B cell (primary cell): ENCODE measurements at regions not wholly inside any gene's neighbourhood (a gene's known extent, or its start where the extent isn't known, plus 50 kb on each side); places are given as distances from the start of the nearest gene placed in this dataset.

ENCODE experiments used
- ATAC-seq: fragments of 200-7000 bp; cut with Tn5 transposase; one replicate; pipeline ENCODE4 v1.10.0; 2021; ENCODE audit warnings: low read depth, mild to moderate bottlenecking, moderate number of reproducible peaks, moderate library complexity
- CTCF ChIA-PET: fragments of 350-600 bp; sonication (Branson Sonifier 250); formaldehyde crosslinking; loops from one replicate; lab custom pipeline; 2021; ENCODE audit warnings: antibody characterized with exemption, inconsistent platforms; lab: Charles Lee
- POLR2A ChIA-PET: fragments of 350-600 bp; sonication (Branson Sonifier 250); formaldehyde crosslinking; loops from one replicate; lab custom pipeline; 2021; ENCODE audit warnings: antibody characterized with exemption; lab: Charles Lee
- DNase-seq: peaks from one replicate; pipeline ENCODE4 v3.0.0; 2013
- H2AFZ ChIP-seq: 2 replicates; pipeline ENCODE4 v1.6.1; 2012; ENCODE audit warnings: mild to moderate bottlenecking, low read depth, low read length; ENCODE audit not compliant: insufficient read depth, poor library complexity, severe bottlenecking
- H3K27ac ChIP-seq, 2 donors: 1 replicate in 1 of 2; 2 replicates in 1 of 2; pipeline ENCODE4 v1.5.1; 2012 to 2013; ENCODE audit warnings: low read length in 2 of 2, mild to moderate bottlenecking in 2 of 2, moderate library complexity in 1 of 2
- H3K27me3 ChIP-seq, 4 experiments: fragments of 200-600 bp in 1 of 4; sonication (generic) in 1 of 4; replicated peaks in 1 of 4; 1 replicate in 2 of 4; 2 replicates in 2 of 4; pipeline versions ENCODE4 v1.6.1 to v1.7.0; 2013 to 2016; ENCODE audit warnings: low read length in 3 of 4, mild to moderate bottlenecking in 2 of 4, mixed read lengths in 1 of 4, moderate library complexity in 1 of 4; ENCODE audit not compliant: insufficient read depth in 4 of 4, control insufficient read depth in 3 of 4; ENCODE audit errors: control extremely low read depth in 1 of 4
- H3K36me3 ChIP-seq, 2 experiments: replicated peaks in 1 of 2; 1 replicate in 1 of 2; 2 replicates in 1 of 2; pipeline versions ENCODE4 v1.6.1 to v1.7.1; 2013; ENCODE audit warnings: low read length in 1 of 2; ENCODE audit not compliant: insufficient read depth in 2 of 2, control insufficient read depth in 1 of 2; ENCODE audit errors: control extremely low read depth in 1 of 2, extremely low read depth in 1 of 2
- H3K4me1 ChIP-seq, 2 donors: fragments of 200-600 bp in 1 of 2; sonication (generic) in 1 of 2; 1 replicate in 1 of 2; 2 replicates in 1 of 2; pipeline versions ENCODE4 v1.5.1 to v1.6.1; 2013 to 2017; ENCODE audit warnings: low read length in 2 of 2; ENCODE audit not compliant: control insufficient read depth in 2 of 2, insufficient read depth in 2 of 2
- H3K4me2 ChIP-seq: replicated peaks from 2 replicates; pipeline ENCODE3; 2012; ENCODE audit warnings: mild to moderate bottlenecking, low read depth, low read length; ENCODE audit not compliant: poor library complexity, severe bottlenecking
- H3K4me3 ChIP-seq, 5 experiments: fragments of 200-600 bp in 1 of 5; sonication (generic) in 1 of 5; 1 replicate in 3 of 5; 2 replicates in 2 of 5; pipeline versions ENCODE4 v1.5.1 to v1.7.0; 2011 to 2016; ENCODE audit warnings: low read length in 4 of 5, mild to moderate bottlenecking in 4 of 5, low read depth in 2 of 5, control low read depth in 1 of 5, moderate library complexity in 1 of 5; ENCODE audit not compliant: insufficient read depth in 1 of 5; ENCODE audit errors: control extremely low read depth in 1 of 5, extremely low read depth in 1 of 5
- H3K79me2 ChIP-seq: fragments of 200-600 bp; sonication (generic); one replicate; pipeline ENCODE4 v1.6.0; 2016; ENCODE audit warnings: low read length; ENCODE audit not compliant: control insufficient read depth, insufficient read depth
- H3K9ac ChIP-seq: fragments of 200-600 bp; sonication (generic); 2 replicates; pipeline ENCODE4 v1.6.1; 2017; ENCODE audit warnings: mild to moderate bottlenecking, low read length, moderate library complexity
- H3K9me3 ChIP-seq, 3 donors: one replicate each; pipeline versions ENCODE4 v1.6.1 to v1.7.1; 2013; ENCODE audit warnings: low read length in 2 of 3; ENCODE audit not compliant: control insufficient read depth in 2 of 3, insufficient read depth in 1 of 3; ENCODE audit errors: control extremely low read depth in 1 of 3
- H4K20me1 ChIP-seq: 2 replicates; pipeline ENCODE4 v1.6.0; 2012; ENCODE audit warnings: mild to moderate bottlenecking, low read length; ENCODE audit not compliant: insufficient read depth, control insufficient read depth, poor library complexity, severe bottlenecking
- H3K27ac Mint-ChIP-seq: one replicate; pipeline ENCODE4 v1.8.0; 2021; ENCODE audit warnings: mixed read lengths
- H3K27me3 Mint-ChIP-seq: one replicate; pipeline ENCODE4 v1.8.0; 2021; ENCODE audit warnings: mixed read lengths
- H3K4me1 Mint-ChIP-seq: one replicate; pipeline ENCODE4 v1.8.0; 2021; ENCODE audit warnings: mixed read lengths
- H3K4me3 Mint-ChIP-seq: one replicate; pipeline ENCODE4 v1.8.0; 2021; ENCODE audit warnings: mixed read lengths
- H3K9me3 Mint-ChIP-seq: one replicate; pipeline ENCODE4 v1.8.0; 2022; ENCODE audit warnings: mixed read lengths; ENCODE audit not compliant: insufficient read depth
- CTCF ChIP-seq: fragments of 200-600 bp; IDR thresholded peaks from one replicate; pipeline ENCODE4 v1.8.0; 2022; ENCODE audit warnings: antibody characterized with exemption, mild to moderate bottlenecking
- EZH2 ChIP-seq: IDR thresholded peaks from 2 replicates; pipeline ENCODE4 v1.6.1; 2012; ENCODE audit warnings: borderline replicate concordance, low read depth, mild to moderate bottlenecking, moderate library complexity, low read length; ENCODE audit not compliant: insufficient read depth, poor library complexity, severe bottlenecking
- WGBS: methylation state at CpG from one replicate; pipeline ENCODE4 v1.1.5; 2013; ENCODE audit warnings: missing lambda C conversion rate; ENCODE audit not compliant: insufficient coverage; 5-methylcytosine and 5-hydroxymethylcytosine counted together
- intact Hi-C: fragments of 100-400 bp; cut with micrococcal nuclease; formaldehyde crosslinking; loops from one replicate; pipeline ENCODE4 v1.10.0; 2022

- Mint-ChIP-seq H3K27ac (no peak overlapping the region), H3K4me1 (no peaks in the 10 kb centered on the region), H3K27me3 (no peaks in the 10 kb centered on the region), H3K9me3 (peaks cover 6% of the 10 kb centered on the region), H3K4me3 (no peak overlapping the region)
- no peak for TF ChIP-seq CTCF
- no peak for TF ChIP-seq EZH2
- no peak overlapping the region for H3K4me3 ChIP-seq
- no peak overlapping the region for H2AFZ ChIP-seq
- DNase-seq (no peak), ATAC-seq (no peak)
- no peaks in the 10 kb centered on the region for H3K79me2 ChIP-seq
- H3K36me3 ChIP-seq: no peaks in the 10 kb centered on the region
- H3K27me3 ChIP-seq: no peaks in the 10 kb centered on the region
- H3K4me1 ChIP-seq: no peaks in the 10 kb centered on the region
- CTCF ChIA-PET: no interaction called here
- no peak overlapping the region for H3K27ac ChIP-seq
- peaks cover 0 to 4% (median 1%) of the 10 kb centered on the region in 3 donors for H3K9me3 ChIP-seq
- no peak overlapping the region for H3K4me2 ChIP-seq
- WGBS: no CpG with 5 or more reads among the region's 1 CpG
- H3K9ac ChIP-seq: no peak overlapping the region
- intact Hi-C loops: no loop called here
- H4K20me1 ChIP-seq: no peaks in the 10 kb centered on the region
- POLR2A ChIA-PET: no interaction called here
Measured at GRCh38 chr3:74349015-74349414, 265.4 kb downstream of the CNTN3 start.

- POLR2A ChIA-PET: no interaction called here
- CTCF ChIA-PET: no interaction called here
- no peak overlapping the region for H3K4me2 ChIP-seq
Measured at GRCh38 chr3:74347563-74348268, 266.7 kb downstream of the CNTN3 start.

More at GRCh38 chr3:74347563-74348268, 266.7 kb downstream of the CNTN3 start:
- Histone ChIP-seq H4K20me1 (no peaks in the 10 kb centered on the region), H3K4me1 (no peaks in the 10 kb centered on the region), H3K4me3 (no peak overlapping the region), H3K79me2 (no peaks in the 10 kb centered on the region), H3K36me3 (no peaks in the 10 kb centered on the region), H2AFZ (no peak overlapping the region), H3K9me3 (peaks cover 0 to 4% (median 1%) of the 10 kb centered on the region in 3 donors), H3K27ac (no peak overlapping the region), H3K9ac (no peak overlapping the region), H3K27me3 (no peaks in the 10 kb centered on the region)
- DNase-seq (no peak), ATAC-seq (no peak)
- Mint-ChIP-seq H3K27me3 (no peaks in the 10 kb centered on the region), H3K27ac (no peak overlapping the region), H3K4me1 (no peaks in the 10 kb centered on the region), H3K4me3 (no peak overlapping the region), H3K9me3 (peaks cover 8% of the 10 kb centered on the region)
- no peak for TF ChIP-seq EZH2
- TF ChIP-seq CTCF: no peak
- 60% methylated on average over 1 of the region's 2 CpGs for WGBS
- intact Hi-C loops: no loop called here
